HG02938 (cell line): ENCODE measurements at regions not wholly inside any gene's neighbourhood (a gene's known extent, or its start where the extent isn't known, plus 50 kb on each side); places are given as distances from the start of the nearest gene placed in this dataset.
A peak's percentile ranks its signal among the peaks of the same experiment; 100 is the strongest.

ENCODE experiments used
- ATAC-seq: cut with Tn5 transposase; IDR thresholded peaks from one replicate; pipeline ENCODE4 v1.9.1; 2021; ENCODE audit warnings: mild to moderate bottlenecking, moderate library complexity; ENCODE audit not compliant: unreplicated experiment

GRCh38 chr5:68406767-68407241 lies 191.2 kb downstream of the PIK3R1 start:
- ATAC-seq = peak; percentile 93

- no peak for ATAC-seq
Observed at GRCh38 chr5:68407311-68408239, 192.0 kb downstream of the PIK3R1 start.

DNA sequence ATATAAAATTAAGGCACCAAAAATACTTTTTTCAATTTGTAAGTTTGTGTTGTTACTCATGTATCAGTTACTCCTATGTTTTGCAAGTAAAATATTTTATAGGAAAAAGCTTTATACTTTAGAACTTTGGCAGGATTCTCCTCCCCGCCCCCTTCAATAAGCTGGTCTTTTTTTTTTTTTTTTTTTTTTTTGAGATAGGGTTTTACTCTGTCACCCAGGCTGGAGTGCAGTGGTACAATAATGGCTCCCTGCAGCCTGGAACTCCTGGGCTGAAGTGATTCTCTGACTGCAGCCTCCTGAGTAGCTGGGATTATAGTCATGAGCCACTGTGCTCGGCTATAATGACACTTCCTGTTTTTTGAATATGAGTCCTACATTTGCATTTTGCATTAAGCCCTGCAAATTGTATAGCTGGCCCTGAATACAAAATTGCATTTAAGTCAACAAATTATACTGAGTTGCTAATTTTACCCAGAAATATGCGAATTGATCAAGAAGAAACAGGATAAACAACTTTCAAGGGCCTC lies 192.9 kb downstream of the PIK3R1 start:
- no peak for ATAC-seq

GRCh38 chr5:68409259-68409658 lies 193.7 kb downstream of the PIK3R1 start:
- ATAC-seq = no peak

- no peak for ATAC-seq
Observed at GRCh38 chr5:68411161-68411560, 195.6 kb downstream of the PIK3R1 start.

DNA sequence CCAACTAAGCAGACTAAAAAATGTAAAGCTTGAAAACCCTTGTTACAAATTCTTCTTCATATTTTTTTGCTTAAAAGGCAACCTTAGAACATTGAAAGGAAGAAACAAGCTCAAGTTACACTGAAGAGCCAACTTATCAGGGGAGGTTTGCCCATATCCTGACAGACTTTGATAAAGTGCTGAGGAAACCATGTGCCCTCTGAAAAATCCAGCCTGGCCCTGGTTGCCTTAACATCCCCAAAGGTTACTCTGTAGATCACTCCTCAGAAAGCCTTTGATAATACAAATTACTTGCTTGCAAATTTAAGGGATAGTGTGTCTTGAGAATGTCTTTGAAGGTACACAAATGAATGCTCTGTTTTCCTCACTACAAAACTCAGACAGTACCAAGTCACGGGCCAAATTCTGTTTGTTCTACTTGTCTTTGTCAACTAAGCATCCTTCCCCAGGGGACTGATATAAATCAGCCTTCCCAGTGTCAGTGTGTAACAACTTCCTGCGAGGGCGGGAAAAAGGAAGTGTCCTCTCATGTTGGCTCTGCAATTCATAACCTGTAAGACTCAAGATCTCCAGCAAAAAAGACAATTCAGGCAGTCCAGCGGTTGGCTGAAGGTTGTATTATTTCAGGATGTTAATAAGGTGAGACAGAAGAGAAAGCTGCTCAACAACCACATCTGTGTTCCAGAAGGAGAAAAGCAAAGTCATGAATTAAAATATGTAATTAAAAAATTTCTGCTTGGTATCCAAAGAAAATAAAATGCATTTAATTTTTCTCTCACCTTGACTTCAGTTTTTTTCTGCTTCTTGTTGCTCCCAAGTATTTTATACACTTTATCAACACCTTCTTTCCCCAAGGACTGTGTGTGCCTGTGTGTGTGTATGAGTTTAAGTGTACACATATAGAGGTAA lies 199.9 kb downstream of the PIK3R1 start:
- no peak for ATAC-seq

- no peak for ATAC-seq
Observed at GRCh38 chr5:68416714-68417113, 201.2 kb downstream of the PIK3R1 start.

GRCh38 chr5:68418201-68418600 lies 202.6 kb downstream of the PIK3R1 start:
- ATAC-seq = no peak

GRCh38 chr5:68418680-68419079 lies 203.1 kb downstream of the PIK3R1 start:
- no peak for ATAC-seq

DNA sequence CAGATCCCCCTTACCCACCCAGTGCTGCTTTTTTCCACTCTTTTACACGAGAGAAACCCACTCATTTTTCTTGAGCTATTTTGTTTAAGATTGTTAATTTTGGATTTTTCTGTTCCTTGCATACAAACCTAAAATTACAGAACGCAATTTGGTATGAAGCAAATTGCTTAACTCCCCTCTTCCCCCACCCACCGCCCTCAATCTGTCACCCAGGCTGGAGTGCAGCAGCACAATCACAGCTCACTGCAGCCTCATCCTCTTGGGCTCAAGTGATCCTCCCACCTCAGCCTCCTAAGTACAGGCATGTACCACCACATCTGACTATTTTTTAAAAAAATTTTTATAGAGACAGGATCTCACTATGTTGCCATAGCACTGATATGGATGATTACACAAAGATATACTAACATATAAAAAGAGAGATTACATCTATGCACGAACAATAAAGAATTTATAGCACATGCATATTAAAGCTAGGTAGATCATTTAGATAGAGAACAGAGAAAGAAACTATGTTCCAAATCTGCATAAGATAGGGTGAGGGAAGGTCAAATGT lies 203.6 kb downstream of the PIK3R1 start:
- ATAC-seq = no peak

DNA sequence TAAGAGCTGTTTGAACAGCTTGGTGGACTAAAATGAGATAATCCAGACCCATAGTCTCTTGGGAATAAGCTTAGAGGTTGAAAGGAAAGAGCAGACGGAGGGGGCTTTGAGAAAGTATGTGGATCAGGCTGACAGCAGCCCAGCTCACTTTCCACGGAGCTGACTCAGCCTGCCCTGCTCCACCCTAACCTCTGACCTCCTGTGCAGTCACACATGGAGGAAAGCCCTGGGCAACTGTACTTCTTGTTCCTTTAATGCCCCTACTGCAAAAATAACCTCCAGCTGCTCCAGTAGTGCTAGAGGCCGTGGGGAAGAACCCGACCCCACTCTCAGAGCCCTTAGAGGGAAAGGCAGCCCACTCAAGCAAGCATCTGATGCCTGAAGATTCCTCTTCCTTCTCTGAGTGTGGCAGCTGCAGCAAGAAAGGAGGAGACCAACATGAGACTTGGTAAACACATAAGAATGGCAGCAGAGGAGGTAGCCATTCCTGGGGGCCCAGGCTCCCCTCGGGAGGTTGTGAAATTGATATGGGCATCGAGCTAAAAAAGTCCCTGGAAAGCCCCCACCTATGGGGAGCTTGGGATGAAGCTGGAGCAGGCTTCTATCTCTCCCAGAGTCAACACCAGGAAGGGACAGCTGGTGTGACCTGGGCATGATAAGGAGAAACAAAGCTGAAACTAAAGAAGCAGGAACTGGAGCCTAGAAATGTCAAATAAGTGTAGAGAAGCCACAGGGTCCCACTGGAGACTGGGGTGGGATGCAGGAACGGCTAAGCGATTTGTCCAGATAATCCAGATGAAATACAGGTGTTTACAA lies 204.3 kb downstream of the PIK3R1 start:
- no peak for ATAC-seq

GRCh38 chr5:68420476-68421344 lies 205.2 kb downstream of the PIK3R1 start:
- no peak for ATAC-seq

GRCh38 chr5:68421485-68422220 lies 206.1 kb downstream of the PIK3R1 start:
- no peak for ATAC-seq

DNA sequence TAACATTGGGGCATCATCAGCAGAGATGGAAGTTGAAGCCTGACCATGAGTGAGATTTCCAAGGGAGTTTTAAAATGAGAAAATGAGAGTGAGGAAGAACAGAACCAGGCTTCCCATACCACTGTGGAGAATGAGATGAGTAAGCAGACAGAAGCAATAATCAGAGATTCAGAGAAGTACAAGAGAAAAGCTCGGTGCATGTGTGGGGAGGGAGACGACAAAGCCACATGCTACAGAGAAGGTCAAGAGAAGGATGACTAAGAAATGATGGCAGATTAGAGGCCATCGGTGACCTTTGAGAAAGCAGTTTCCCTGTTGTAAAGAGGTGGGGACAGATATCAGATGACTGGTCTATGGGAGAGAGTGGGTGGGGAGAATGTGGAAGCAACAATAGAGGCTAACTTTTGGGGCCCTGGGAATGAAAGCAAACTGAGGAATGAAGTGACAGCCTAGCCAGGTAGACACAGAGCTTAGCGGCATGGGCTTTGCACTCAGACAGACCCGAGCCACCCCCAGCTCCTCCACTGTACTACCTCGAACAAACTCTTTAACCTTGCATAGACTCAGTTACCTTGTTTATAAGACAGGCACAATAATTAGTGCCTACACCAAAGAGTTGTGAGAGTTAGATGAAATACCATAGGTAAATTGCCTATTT lies 207.7 kb downstream of the PIK3R1 start:
- ATAC-seq = no peak

GRCh38 chr5:68424799-68425537 lies 209.4 kb downstream of the PIK3R1 start:
- ATAC-seq = peak; percentile 81

GRCh38 chr5:68426586-68426985 lies 211.0 kb downstream of the PIK3R1 start:
- no peak for ATAC-seq

GRCh38 chr5:68428231-68428811 lies 212.8 kb downstream of the PIK3R1 start:
- no peak for ATAC-seq
